Ovary (tissue), 3 donors: ENCODE measurements at regions not wholly inside any gene's neighbourhood (a gene's known extent, or its start where the extent isn't known, plus 50 kb on each side); places are given as distances from the start of the nearest gene placed in this dataset.

Experiments
- CTCF ChIP-seq, 3 donors: fragments of 450-650 bp in 2 of 3; fragments of 200-600 bp in 1 of 3; IDR thresholded peaks; one replicate each; pipeline versions ENCODE4 v1.5.1 to v1.8.0; 2016 to 2022; ENCODE audit warnings: antibody characterized with exemption in 3 of 3, mild to moderate bottlenecking in 1 of 3
- POLR2A ChIP-seq: fragments of 450-650 bp; IDR thresholded peaks from one replicate; pipeline ENCODE4 v1.6.1; 2017; ENCODE audit warnings: antibody characterized with exemption, mild to moderate bottlenecking, moderate library complexity
- donor health status: DM: no; HTN: no; CAD: no.

GRCh38 chr6:130715058-130715457 lies 112.1 kb upstream of the SMLR1 start:
- TF ChIP-seq CTCF (IDR thresholded peaks at IDR 0.05): no peak
- TF ChIP-seq POLR2A: no peak
